IMR-90 (cell line): ENCODE measurements at regions not wholly inside any gene's neighbourhood (a gene's known extent, or its start where the extent isn't known, plus 50 kb on each side); places are given as distances from the start of the nearest gene placed in this dataset.

Experiments used
- ATAC-seq: fragments of 200-7000 bp; cut with Tn5 transposase; 2 replicates; pipeline ENCODE4 v1.9.1; 2020; ENCODE audit warnings: low read depth, mild to moderate bottlenecking, moderate library complexity
- BruUV-seq: library from RNA; stranded (reverse); fragments of 400-500 nt; replicated peaks from 2 replicates; lab custom pipeline; 2021; lab: Mats Ljungman, UMichigan
- CTCF ChIA-PET: fragments of 300-600 bp; formaldehyde crosslinking; extraction: SDS; loops from one replicate; lab custom pipeline; 2021; ENCODE audit warnings: antibody characterized with exemption; lab: Yijun Ruan, JAX
- POLR2A ChIA-PET: fragments of 300-600 bp; sonication (Branson Sonifier 250); formaldehyde crosslinking; loops from one replicate; lab custom pipeline; 2022; ENCODE audit warnings: antibody characterized with exemption; ENCODE audit not compliant: unreplicated experiment; lab: Charles Lee
- DNase-seq: peaks from one replicate; pipeline ENCODE4 v3.0.0; 2013
- H2AFZ ChIP-seq: replicated peaks from 2 replicates; pipeline ENCODE3; 2013; ENCODE audit warnings: low read length, mild to moderate bottlenecking; ENCODE audit not compliant: poor library complexity
- H2AK5ac ChIP-seq: 2 replicates; pipeline ENCODE4 v1.6.1; 2013; ENCODE audit warnings: low read depth, low read length, inconsistent platforms
- H2AK9ac ChIP-seq: replicated peaks from 2 replicates; pipeline ENCODE3; 2013; ENCODE audit warnings: mild to moderate bottlenecking, low read depth, low read length, moderate library complexity; ENCODE audit not compliant: poor library complexity
- H2BK120ac ChIP-seq: 2 replicates; pipeline ENCODE4 v1.6.1; 2013; ENCODE audit warnings: low read depth, low read length, inconsistent platforms
- H2BK15ac ChIP-seq: 3 replicates; pipeline ENCODE4 v1.6.1; 2013; ENCODE audit warnings: low read depth, low read length, inconsistent platforms
- H2BK20ac ChIP-seq: 2 replicates; pipeline ENCODE4 v1.6.1; 2013; ENCODE audit warnings: low read depth, mild to moderate bottlenecking, inconsistent platforms, low read length, moderate library complexity
- H2BK5ac ChIP-seq: 2 replicates; pipeline ENCODE4 v1.6.1; 2013; ENCODE audit warnings: mild to moderate bottlenecking, low read depth, low read length, inconsistent platforms; ENCODE audit not compliant: poor library complexity, severe bottlenecking
- H3K14ac ChIP-seq: replicated peaks from 2 replicates; pipeline ENCODE4 v1.6.1; 2013; ENCODE audit warnings: low read depth, low read length, inconsistent platforms
- H3K18ac ChIP-seq: 2 replicates; pipeline ENCODE4 v1.6.1; 2013; ENCODE audit warnings: low read depth, low read length, control low read depth
- H3K23ac ChIP-seq: 2 replicates; pipeline ENCODE4 v1.6.1; 2013; ENCODE audit warnings: low read depth, low read length, inconsistent platforms
- H3K27ac ChIP-seq: 2 replicates; pipeline ENCODE4 v1.5.1; 2013; ENCODE audit warnings: mild to moderate bottlenecking, control low read depth, low read length; ENCODE audit not compliant: insufficient read depth
- H3K27me3 ChIP-seq: 2 replicates; pipeline ENCODE4 v1.6.1; 2013; ENCODE audit warnings: low read length; ENCODE audit not compliant: control insufficient read depth, insufficient read depth
- H3K36me3 ChIP-seq: 2 replicates; pipeline ENCODE4 v1.6.1; 2013; ENCODE audit warnings: low read length, mixed read lengths; ENCODE audit not compliant: control insufficient read depth, insufficient read depth
- H3K4ac ChIP-seq: 2 replicates; pipeline ENCODE4 v1.6.1; 2013; ENCODE audit warnings: low read depth, low read length, inconsistent platforms
- H3K4me1 ChIP-seq: 2 replicates; pipeline ENCODE4 v1.6.1; 2013; ENCODE audit warnings: low read length, mixed read lengths; ENCODE audit not compliant: control insufficient read depth, insufficient read depth
- H3K4me2 ChIP-seq: 2 replicates; pipeline ENCODE4 v1.6.1; 2013; ENCODE audit warnings: low read depth, mild to moderate bottlenecking, control low read depth, low read length, moderate library complexity
- H3K4me3 ChIP-seq: 2 replicates; pipeline ENCODE4 v1.5.1; 2013; ENCODE audit warnings: low read depth, mild to moderate bottlenecking, control low read depth, low read length, moderate library complexity; ENCODE audit not compliant: insufficient read depth
- H3K56ac ChIP-seq: 2 replicates; pipeline ENCODE4 v1.6.1; 2013; ENCODE audit warnings: low read length, inconsistent platforms; ENCODE audit not compliant: insufficient read depth; ENCODE audit errors: extremely low read depth
- H3K79me1 ChIP-seq, 2 experiments: 2 replicates each; pipeline ENCODE4 v1.6.1; 2013; ENCODE audit warnings: low read length in 2 of 2, inconsistent platforms in 1 of 2, low read depth in 1 of 2
- H3K9ac ChIP-seq: 2 replicates; pipeline ENCODE4 v1.6.1; 2013; ENCODE audit warnings: low read depth, low read length, control low read depth
- H3K9me1 ChIP-seq: 2 replicates; pipeline ENCODE4 v1.6.1; 2013; ENCODE audit warnings: low read length, inconsistent platforms; ENCODE audit not compliant: insufficient read depth
- H3K9me3 ChIP-seq: 2 replicates; pipeline ENCODE4 v1.6.1; 2013; ENCODE audit warnings: low read length; ENCODE audit not compliant: control insufficient read depth, insufficient read depth
- H4K20me1 ChIP-seq: 2 replicates; pipeline ENCODE4 v1.6.1; 2013; ENCODE audit warnings: low read length, inconsistent platforms; ENCODE audit not compliant: insufficient read depth
- H4K5ac ChIP-seq: 2 replicates; pipeline ENCODE4 v1.6.1; 2013; ENCODE audit warnings: mild to moderate bottlenecking, low read depth, low read length, control low read depth
- H4K8ac ChIP-seq, 2 experiments: 2 replicates each; pipeline ENCODE4 v1.6.1; 2013; ENCODE audit warnings: low read depth in 2 of 2, low read length in 2 of 2, control low read depth in 1 of 2, inconsistent platforms in 1 of 2
- H4K91ac ChIP-seq: 2 replicates; pipeline ENCODE4 v1.6.1; 2013; ENCODE audit warnings: low read depth, low read length, inconsistent platforms; ENCODE audit not compliant: insufficient read depth
- FOS ChIP-seq: fragments of 150-350 bp; IDR thresholded peaks from 2 replicates; pipeline ENCODE4 v1.6.1; 2016; ENCODE audit warnings: low read depth, low read length
- MAZ ChIP-seq: IDR thresholded peaks from 2 replicates; pipeline ENCODE4 v1.6.1; 2012; ENCODE audit warnings: low read depth, mild to moderate bottlenecking, low read length, improper control_type of control experiment, moderate library complexity, borderline replicate concordance
- WGBS, 2 experiments: methylation state at CpG; one replicate each; pipeline versions ENCODE4 v1.1.5 to v1.1.7; 2013; ENCODE audit warnings: missing lambda C conversion rate in 2 of 2; ENCODE audit not compliant: insufficient read length in 1 of 2; ENCODE audit errors: extremely low coverage in 2 of 2; 5-methylcytosine and 5-hydroxymethylcytosine counted together
- dilution Hi-C: fragments of 300-500 bp; cut with HindIII; formaldehyde crosslinking; loops from one replicate; pipeline ENCODE4 v1.14.3; 2018; ENCODE audit warnings: low sequenced_read_pairs; ENCODE audit not compliant: unreplicated experiment
- in situ Hi-C: fragments of 300-500 bp; cut with MboI; formaldehyde crosslinking; loops from 3 replicates; pipeline ENCODE4 v1.14.3; 2019; ENCODE audit warnings: low sequenced_read_pairs, inconsistent platforms, mixed read lengths
- intact Hi-C: fragments of 100-400 bp; cut with micrococcal nuclease; formaldehyde crosslinking; loops from 2 replicates; pipeline ENCODE4 v1.10.0; 2022

GRCh38 chr14:85060121-85060520 lies 469.8 kb upstream of the FLRT2 start:
- TF ChIP-seq FOS (no peak), MAZ (no peak)
- no peak for DNase-seq
- no CpG with 5 or more reads among the region's 5 CpGs for WGBS, 2 experiments

More at GRCh38 chr14:85060121-85060520, 469.8 kb upstream of the FLRT2 start:
- H2BK5ac ChIP-seq, result no peak overlapping the region
- 0 out of 2 replicates have a peak, but pooled peaks cover 2% of the 10 kb centered on the region for H3K9me3 ChIP-seq
- dilution Hi-C loops, result no loop called here
- H4K20me1 ChIP-seq, result no peaks in the 10 kb centered on the region
- in situ Hi-C loops, result no loop called here
- H3K14ac ChIP-seq, result no peak overlapping the region
- H4K5ac ChIP-seq, result no peak overlapping the region
- H4K91ac ChIP-seq, result no peak overlapping the region
- no peaks in the 10 kb centered on the region for H3K36me3 ChIP-seq
- no peak overlapping the region for H2AK5ac ChIP-seq
- H3K79me1 ChIP-seq, result no peaks in the 10 kb centered on the region
- H2BK15ac ChIP-seq, result no peak overlapping the region
- H2AK9ac ChIP-seq, result no peak overlapping the region
- H3K4me3 ChIP-seq, result no peak overlapping the region
- no TSS peak for BruUV-seq
- no peak overlapping the region for H3K18ac ChIP-seq
- H4K8ac ChIP-seq, result no peak overlapping the region
- H3K56ac ChIP-seq, result no peak overlapping the region
- H3K9ac ChIP-seq, result no peak overlapping the region
- H3K4me1 ChIP-seq, result no peaks in the 10 kb centered on the region
- no peak overlapping the region for H3K27ac ChIP-seq
- no peak overlapping the region for H2BK20ac ChIP-seq
- intact Hi-C loops, result no loop called here
- no peaks in the 10 kb centered on the region for H3K27me3 ChIP-seq
- no peaks in the 10 kb centered on the region for H3K9me1 ChIP-seq
- H2BK120ac ChIP-seq, result no peak overlapping the region
- no peak overlapping the region for H3K23ac ChIP-seq
- H3K4me2 ChIP-seq, result no peak overlapping the region
- ChIA-PET POLR2A (no interaction called here), CTCF (no interaction called here)
- no peak overlapping the region for H2AFZ ChIP-seq
- no peak for ATAC-seq
- no peak overlapping the region for H3K4ac ChIP-seq
